RWPE2 (cell line): ENCODE measurements at regions not wholly inside any gene's neighbourhood (a gene's known extent, or its start where the extent isn't known, plus 50 kb on each side); places are given as distances from the start of the nearest gene placed in this dataset.
"Not testable (repeated sequence)": the region's sequence is repeated elsewhere in the genome, so short reads cannot be mapped to it uniquely, and the experiment has no call there.

Experiments
- ATAC-seq: fragments of 200-7000 bp; cut with Tn5 transposase; 3 replicates; pipeline ENCODE4 v1.9.1; 2021; ENCODE audit warnings: low read depth
- DNase-seq: peaks from one replicate; pipeline ENCODE4 v3.0.0-alpha.2; 2020; ENCODE audit warnings: low spot score
- H3K27ac ChIP-seq: fragments of 450-650 bp; 2 replicates; pipeline ENCODE4 v1.5.1; 2017; ENCODE audit warnings: mild to moderate bottlenecking; ENCODE audit not compliant: poor library complexity, severe bottlenecking
- H3K27me3 ChIP-seq: fragments of 250-450 bp; sonication (Bioruptor Pico); 2 replicates; pipeline ENCODE4 v1.5.1; 2021; ENCODE audit warnings: mild to moderate bottlenecking, moderate library complexity; ENCODE audit not compliant: insufficient read depth, poor library complexity, severe bottlenecking
- H3K36me3 ChIP-seq: fragments of 250-450 bp; sonication (Bioruptor Pico); 2 replicates; pipeline ENCODE4 v1.5.1; 2020; ENCODE audit warnings: low read depth, mild to moderate bottlenecking, moderate library complexity
- H3K4me1 ChIP-seq: fragments of 250-450 bp; sonication (Bioruptor Pico); 2 replicates; pipeline ENCODE4 v1.5.1; 2021; ENCODE audit warnings: mild to moderate bottlenecking, moderate library complexity; ENCODE audit not compliant: insufficient read depth, poor library complexity, severe bottlenecking
- H3K4me3 ChIP-seq: fragments of 250-450 bp; sonication (Bioruptor Pico); 2 replicates; pipeline ENCODE4 v1.5.1; 2021; ENCODE audit warnings: mild to moderate bottlenecking, moderate library complexity; ENCODE audit not compliant: severe bottlenecking
- H3K9me3 ChIP-seq: fragments of 250-450 bp; sonication (Bioruptor Pico); 2 replicates; pipeline ENCODE4 v1.5.1; 2021; ENCODE audit warnings: mild to moderate bottlenecking, moderate library complexity; ENCODE audit not compliant: severe bottlenecking
- TF ChIP-seq, protein P1 (sequence below): fragments of 450-650 bp; IDR thresholded peaks from one replicate; pipeline ENCODE4 v1.5.1; 2017; ENCODE audit warnings: mild to moderate bottlenecking, moderate library complexity; ENCODE audit not compliant: poor library complexity, severe bottlenecking

DNA sequence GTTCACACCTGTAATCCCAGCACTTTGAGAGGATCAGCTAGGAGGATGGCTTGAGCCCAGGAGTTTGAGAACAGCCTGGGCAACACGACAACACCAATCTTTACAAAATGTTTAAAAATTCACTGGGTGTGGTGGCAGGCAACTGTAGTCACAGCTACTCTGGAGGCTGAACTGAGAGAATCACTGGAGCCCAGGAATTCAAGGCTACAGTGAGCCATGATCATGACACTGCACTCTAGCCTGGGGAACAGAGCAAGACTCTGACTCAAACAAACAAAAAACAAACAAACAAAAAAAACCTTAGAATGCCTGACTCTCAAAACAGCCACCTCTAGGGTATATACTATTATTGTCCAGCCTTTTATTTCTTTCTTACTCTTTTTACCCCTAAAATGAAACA, 56.5 kb upstream of the PAPSS2 start:
- ATAC-seq (peak; percentile 12; the same call in 1 of the 3 replicates), DNase-seq (no peak)
- H3K4me3 ChIP-seq: no peak overlapping the region
- peaks cover 7% of the 10 kb centered on the region for H3K4me1 ChIP-seq
- no peak overlapping the region for H3K27ac ChIP-seq
- H3K36me3 ChIP-seq: no peaks in the 10 kb centered on the region
- no peaks in the 10 kb centered on the region for H3K9me3 ChIP-seq
- TF ChIP-seq, protein P1, sequence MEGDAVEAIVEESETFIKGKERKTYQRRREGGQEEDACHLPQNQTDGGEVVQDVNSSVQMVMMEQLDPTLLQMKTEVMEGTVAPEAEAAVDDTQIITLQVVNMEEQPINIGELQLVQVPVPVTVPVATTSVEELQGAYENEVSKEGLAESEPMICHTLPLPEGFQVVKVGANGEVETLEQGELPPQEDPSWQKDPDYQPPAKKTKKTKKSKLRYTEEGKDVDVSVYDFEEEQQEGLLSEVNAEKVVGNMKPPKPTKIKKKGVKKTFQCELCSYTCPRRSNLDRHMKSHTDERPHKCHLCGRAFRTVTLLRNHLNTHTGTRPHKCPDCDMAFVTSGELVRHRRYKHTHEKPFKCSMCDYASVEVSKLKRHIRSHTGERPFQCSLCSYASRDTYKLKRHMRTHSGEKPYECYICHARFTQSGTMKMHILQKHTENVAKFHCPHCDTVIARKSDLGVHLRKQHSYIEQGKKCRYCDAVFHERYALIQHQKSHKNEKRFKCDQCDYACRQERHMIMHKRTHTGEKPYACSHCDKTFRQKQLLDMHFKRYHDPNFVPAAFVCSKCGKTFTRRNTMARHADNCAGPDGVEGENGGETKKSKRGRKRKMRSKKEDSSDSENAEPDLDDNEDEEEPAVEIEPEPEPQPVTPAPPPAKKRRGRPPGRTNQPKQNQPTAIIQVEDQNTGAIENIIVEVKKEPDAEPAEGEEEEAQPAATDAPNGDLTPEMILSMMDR: no peak
- no peaks in the 10 kb centered on the region for H3K27me3 ChIP-seq

DNA sequence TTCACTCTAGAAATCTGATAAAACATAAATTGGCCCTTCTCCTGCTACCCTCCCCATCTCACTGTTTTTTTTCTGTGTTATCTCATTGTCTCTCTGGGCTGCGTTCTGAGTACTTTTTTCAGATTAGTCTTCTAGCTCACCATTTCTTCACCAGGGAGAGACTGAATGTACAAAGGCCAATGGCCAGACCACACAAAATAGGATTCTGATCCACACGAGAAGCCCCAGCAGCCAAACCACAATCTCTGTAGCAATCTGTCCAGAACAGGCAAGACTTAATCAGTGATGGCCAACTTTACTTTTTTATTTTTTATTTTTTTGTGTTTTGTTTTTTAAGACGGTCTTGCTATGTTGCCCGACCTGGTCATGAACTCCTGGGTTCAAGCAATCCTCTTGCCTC, 55.9 kb upstream of the PAPSS2 start:
- no peak overlapping the region for H3K27ac ChIP-seq

DNA sequence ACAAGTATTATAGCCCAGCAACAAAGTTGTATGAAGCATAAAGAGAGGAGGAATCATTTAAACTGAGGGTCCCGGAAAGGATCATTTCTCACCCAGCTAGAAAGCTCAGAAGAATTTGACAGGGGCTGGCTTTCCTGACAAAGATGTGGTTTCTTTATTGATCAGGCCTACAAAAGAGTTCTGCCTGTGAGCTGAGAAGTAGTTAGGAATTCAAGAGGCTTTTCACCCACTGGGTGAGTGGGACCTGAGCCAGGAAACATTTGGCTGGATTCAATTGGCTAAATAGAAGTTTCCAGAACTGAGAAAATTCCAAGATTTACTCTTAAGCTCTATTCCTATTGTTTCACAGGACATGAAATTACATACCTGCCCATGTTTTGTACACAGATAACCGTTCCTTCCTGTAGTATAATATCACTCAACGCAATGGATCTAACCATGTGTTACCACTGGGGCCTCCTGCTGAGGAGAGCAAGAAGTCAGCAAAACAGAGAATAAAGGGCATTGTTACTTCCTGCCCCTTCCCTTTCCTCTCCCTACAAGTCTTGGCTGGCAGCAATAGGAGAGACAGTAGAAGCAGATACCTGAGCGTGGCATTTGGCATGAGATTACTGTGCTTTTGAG, 53.9 kb upstream of the PAPSS2 start:
- TF ChIP-seq, protein P1: no peak
- Histone ChIP-seq H3K9me3 (no peaks in the 10 kb centered on the region), H3K4me1 (peaks cover 7% of the 10 kb centered on the region), H3K4me3 (no peak overlapping the region), H3K36me3 (no peaks in the 10 kb centered on the region), H3K27me3 (no peaks in the 10 kb centered on the region), H3K27ac (no peak overlapping the region)
- no peak for DNase-seq
- no peak; the same call in 2 of the 3 replicates for ATAC-seq

More for the DNA sequence above, 55.9 kb upstream of the PAPSS2 start:
- TF ChIP-seq, protein P1: no peak
- no peak for ATAC-seq
- Histone ChIP-seq H3K36me3 (no peaks in the 10 kb centered on the region), H3K4me3 (no peak overlapping the region), H3K9me3 (no peaks in the 10 kb centered on the region), H3K27me3 (no peaks in the 10 kb centered on the region), H3K4me1 (peaks cover 7% of the 10 kb centered on the region)
- DNase-seq: no peak

DNA sequence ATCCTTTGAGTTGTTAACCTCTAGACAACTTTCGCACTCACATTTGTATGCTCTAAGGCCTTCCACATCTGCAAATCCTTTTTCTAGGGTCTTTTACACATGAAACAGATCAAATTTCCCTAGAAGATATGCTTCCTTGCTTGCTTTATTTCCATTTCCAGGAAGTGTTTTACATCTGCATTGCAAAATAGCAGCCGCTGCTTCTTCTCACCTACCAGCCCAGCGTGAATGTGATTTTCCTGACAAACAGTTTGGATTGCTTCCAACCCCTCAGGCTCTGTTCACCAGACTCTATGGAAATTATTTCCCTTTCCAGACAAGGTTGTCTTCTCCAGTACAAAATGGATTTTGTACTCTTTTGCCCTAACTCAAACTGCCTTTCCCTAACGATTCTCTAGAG, 50.9 kb upstream of the PAPSS2 start:
- DNase-seq (no peak), ATAC-seq (0 out of 3 replicates have a peak, but pooled peaks have one; percentile 25)
- TF ChIP-seq, protein P1: no peak
- no peaks in the 10 kb centered on the region for H3K36me3 ChIP-seq
- no peak overlapping the region for H3K4me3 ChIP-seq
- H3K27me3 ChIP-seq: no peaks in the 10 kb centered on the region
- H3K9me3 ChIP-seq: no peaks in the 10 kb centered on the region
- H3K4me1 ChIP-seq: no peaks in the 10 kb centered on the region
- H3K27ac ChIP-seq: no peak overlapping the region

DNA sequence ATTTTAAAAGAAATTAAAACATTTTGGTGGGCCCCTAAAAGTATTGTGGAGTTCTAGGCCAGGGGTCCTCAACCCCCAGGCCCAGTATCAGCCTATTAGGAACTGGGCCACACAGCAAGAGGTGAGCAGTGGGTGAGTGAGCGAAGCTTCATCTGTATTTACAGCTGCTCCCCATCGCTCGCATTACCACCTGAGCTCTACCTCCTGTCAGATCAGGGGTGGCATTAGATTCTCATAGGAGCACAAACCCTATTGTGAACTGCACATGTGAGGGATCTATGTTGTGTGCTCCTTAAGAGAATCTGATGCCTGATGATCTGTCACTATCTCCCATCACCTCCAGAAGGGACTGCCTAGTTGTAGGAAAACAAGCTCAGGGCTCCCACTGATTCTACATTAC, 50.1 kb upstream of the PAPSS2 start:
- H3K27me3 ChIP-seq, H3K9me3 ChIP-seq, DNase-seq, H3K36me3 ChIP-seq, H3K27ac ChIP-seq, ATAC-seq, H3K4me3 ChIP-seq, H3K4me1 ChIP-seq: not testable (repeated sequence)
